Epithelial cell of esophagus (primary cell): ENCODE measurements at regions not wholly inside any gene's neighbourhood (a gene's known extent, or its start where the extent isn't known, plus 50 kb on each side); places are given as distances from the start of the nearest gene placed in this dataset.

Experiments
- DNase-seq: peaks from one replicate; pipeline ENCODE4 v3.0.0; 2010; ENCODE audit warnings: low read depth
- H3K4me3 ChIP-seq: 2 replicates; pipeline ENCODE4 v1.5.1; 2011; ENCODE audit warnings: mild to moderate bottlenecking, low read length, control low read depth
- TF ChIP-seq, protein P1 (sequence below): IDR thresholded peaks from 2 replicates; pipeline ENCODE4 v1.5.1; 2011; ENCODE audit warnings: low read depth, mild to moderate bottlenecking, low read length, control low read depth, inconsistent platforms; ENCODE audit not compliant: insufficient read depth; ENCODE audit errors: missing control alignments

DNA sequence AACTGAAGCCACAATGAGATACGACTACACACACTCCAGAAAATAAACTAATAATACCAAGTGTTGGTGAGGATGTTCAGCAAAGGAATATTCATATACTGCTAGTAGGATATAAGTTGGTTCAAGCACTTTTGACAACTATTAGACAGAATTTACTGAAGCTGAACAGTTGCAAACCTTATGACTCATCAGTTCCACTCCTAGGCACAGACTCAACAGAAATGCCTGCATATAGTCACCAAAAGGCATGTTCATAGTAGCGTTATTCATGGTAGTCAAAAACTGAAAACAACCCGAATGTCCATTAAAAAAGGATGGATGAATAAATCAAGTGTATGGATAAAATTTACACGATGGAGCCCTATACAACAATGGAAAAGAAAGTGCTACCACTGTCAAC lies 232.0 kb downstream of the ANAPC1 start:
- peak; percentile 57 for DNase-seq
- H3K4me3 ChIP-seq = no peak overlapping the region
- TF ChIP-seq, protein P1, sequence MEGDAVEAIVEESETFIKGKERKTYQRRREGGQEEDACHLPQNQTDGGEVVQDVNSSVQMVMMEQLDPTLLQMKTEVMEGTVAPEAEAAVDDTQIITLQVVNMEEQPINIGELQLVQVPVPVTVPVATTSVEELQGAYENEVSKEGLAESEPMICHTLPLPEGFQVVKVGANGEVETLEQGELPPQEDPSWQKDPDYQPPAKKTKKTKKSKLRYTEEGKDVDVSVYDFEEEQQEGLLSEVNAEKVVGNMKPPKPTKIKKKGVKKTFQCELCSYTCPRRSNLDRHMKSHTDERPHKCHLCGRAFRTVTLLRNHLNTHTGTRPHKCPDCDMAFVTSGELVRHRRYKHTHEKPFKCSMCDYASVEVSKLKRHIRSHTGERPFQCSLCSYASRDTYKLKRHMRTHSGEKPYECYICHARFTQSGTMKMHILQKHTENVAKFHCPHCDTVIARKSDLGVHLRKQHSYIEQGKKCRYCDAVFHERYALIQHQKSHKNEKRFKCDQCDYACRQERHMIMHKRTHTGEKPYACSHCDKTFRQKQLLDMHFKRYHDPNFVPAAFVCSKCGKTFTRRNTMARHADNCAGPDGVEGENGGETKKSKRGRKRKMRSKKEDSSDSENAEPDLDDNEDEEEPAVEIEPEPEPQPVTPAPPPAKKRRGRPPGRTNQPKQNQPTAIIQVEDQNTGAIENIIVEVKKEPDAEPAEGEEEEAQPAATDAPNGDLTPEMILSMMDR = no peak

DNA sequence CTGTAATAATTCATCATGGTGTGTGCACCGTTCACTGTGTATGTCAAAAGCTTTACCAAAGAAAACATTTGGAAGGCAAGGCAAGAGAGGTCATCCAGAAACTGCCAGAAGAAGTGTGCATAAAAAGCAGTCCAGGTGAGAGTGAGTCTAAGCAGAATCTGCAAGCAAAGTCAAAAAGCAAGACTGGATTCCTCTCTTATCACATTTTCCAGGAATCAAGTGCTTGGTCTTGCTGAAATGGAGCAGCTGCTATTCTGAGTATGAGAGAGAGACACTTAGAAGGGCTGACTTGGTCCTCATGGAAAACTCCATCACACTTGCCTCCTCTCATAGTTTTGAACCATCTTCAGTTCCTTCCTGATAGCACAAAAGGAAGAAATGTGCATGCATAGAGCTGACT lies 231.3 kb downstream of the ANAPC1 start:
- H3K4me3 ChIP-seq = no peak overlapping the region
- DNase-seq = no peak
- TF ChIP-seq, protein P1 = no peak

DNA sequence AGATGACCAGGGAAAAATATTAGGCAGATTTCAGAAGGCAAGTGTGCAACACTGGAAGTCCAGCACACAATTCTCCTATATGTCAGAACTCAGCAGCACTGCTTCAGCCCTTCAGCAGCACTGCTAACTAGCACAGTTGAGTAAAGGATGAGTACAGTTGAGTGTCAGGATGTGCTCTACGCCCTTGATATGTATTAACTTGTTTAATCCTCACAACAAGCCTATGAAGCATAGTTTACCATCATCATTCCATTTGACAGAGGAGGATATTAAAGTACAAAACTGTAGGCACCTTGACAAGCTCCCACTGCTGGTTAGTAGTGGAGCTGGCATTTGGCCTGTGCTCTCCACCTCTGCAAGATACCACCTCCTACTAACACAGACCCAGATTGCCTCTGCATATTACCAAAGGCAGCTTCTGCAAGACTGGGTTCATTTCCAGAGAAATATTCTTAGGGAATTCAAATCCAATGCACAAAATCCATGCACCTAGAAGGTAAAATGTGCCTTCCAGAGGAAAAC lies 230.8 kb downstream of the ANAPC1 start:
- peak; percentile 79 for DNase-seq
- TF ChIP-seq, protein P1 = peak; percentile 53
- no peak overlapping the region for H3K4me3 ChIP-seq

DNA sequence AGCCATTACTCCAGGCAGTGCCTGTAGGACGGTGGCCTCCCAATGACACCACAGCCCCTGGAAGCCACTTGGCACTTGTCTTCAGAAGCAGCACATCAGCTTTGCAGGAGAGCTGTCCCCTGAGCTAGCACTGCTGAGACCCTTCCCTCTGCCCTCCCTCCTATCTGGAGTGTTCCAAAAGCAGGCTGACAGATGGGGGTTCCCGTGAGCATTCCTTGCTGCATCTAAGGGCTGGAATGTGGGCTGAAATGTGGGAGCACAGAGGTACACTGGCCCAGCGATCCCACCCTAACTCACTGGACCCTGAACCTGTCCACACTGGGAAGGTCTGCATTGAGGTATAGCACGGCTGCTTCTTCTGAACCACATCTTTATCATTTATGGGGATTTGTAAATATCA lies 230.1 kb downstream of the ANAPC1 start:
- H3K4me3 ChIP-seq = no peak overlapping the region
- no peak for DNase-seq
- TF ChIP-seq, protein P1 = no peak

DNA sequence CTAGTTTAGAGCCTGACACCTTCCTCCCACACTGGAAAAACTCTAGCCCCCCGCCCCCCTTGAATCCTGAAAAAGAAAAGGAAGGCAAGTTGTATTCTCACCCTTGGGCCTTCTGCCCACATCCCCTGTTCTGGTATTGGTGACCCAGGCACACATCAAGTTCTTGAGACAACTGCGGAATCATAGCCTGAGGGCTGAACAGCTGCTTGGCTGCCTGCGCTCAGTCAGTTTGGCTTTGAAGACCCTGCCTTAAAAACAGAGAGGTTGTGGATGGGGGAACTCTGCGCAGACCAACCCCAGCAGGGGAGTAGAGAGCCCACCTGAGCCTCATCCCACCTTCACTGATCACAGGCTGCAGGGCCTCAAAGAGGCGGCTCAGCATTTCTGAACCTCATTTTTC lies 229.2 kb downstream of the ANAPC1 start:
- no peak for DNase-seq
- H3K4me3 ChIP-seq = no peak overlapping the region
- TF ChIP-seq, protein P1 = no peak

DNA sequence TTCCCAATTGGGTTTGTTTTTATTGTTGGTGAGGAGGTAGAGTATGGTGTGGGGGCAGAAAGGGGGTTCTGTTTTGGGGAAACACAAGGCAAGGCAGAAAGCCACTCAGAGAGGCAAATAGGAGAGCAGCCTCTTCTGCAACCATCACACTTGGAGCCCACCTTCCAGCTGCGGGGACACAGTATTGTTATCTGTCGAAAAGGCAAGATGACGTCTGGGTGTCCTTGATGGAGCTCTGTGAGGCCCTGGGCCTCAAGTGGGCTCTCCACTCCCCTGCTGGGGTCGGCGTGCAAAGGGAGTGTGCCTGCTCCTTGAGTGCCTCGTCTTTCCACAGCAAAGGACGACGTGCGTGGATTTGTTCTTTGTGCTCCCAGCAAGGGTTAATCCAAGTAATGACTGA lies 227.6 kb downstream of the ANAPC1 start:
- no peak overlapping the region for H3K4me3 ChIP-seq
- DNase-seq = no peak
- TF ChIP-seq, protein P1 = no peak

DNA sequence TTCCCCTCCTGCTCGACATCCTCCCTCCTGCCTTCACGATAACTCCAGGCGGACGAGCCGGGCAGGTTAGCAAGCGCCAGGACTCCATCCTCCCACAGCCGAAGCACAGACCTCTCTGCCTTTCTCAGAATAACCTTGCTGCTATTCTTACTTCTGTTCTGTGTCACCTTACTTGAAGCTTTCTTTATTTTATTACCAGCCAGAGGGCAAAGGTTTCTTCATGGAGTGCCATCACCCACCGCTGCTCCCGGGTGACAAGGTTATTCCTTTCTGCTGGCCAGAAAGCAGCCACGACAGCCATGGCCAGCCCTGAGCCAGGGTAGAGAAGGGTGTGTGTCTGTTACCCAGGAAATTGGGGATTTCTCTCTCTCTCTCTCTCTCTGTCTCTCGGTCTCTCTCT lies 227.1 kb downstream of the ANAPC1 start:
- no peak for DNase-seq
- H3K4me3 ChIP-seq = no peak overlapping the region
- TF ChIP-seq, protein P1 = no peak
